SK-N-MC (cell line): ENCODE measurements at regions not wholly inside any gene's neighbourhood (a gene's known extent, or its start where the extent isn't known, plus 50 kb on each side); places are given as distances from the start of the nearest gene placed in this dataset.

Experiments
- EZH2 ChIP-seq: fragments of 200-600 bp; sonication (generic); IDR thresholded peaks from one replicate; pipeline ENCODE4 v1.6.1; 2017; ENCODE audit warnings: antibody characterized with exemption
- FOXP2 ChIP-seq: optimal IDR thresholded peaks from 2 replicates; pipeline ENCODE3; 2011; ENCODE audit warnings: mild to moderate bottlenecking, moderate library complexity; ENCODE audit not compliant: insufficient read depth; ENCODE audit errors: extremely low read length, control extremely low read depth
- POLR2AphosphoS5 ChIP-seq: IDR thresholded peaks from 2 replicates; pipeline ENCODE4 v1.6.1; 2012; ENCODE audit warnings: mild to moderate bottlenecking, low read depth, low read length, borderline replicate concordance

- TF ChIP-seq POLR2AphosphoS5 (no peak), EZH2 (no peak), FOXP2 (no peak)
Measured at GRCh38 chr2:18819566-18819965, 230.2 kb upstream of the NT5C1B start.
